Ascending aorta (tissue), 2 donors: ENCODE measurements at regions not wholly inside any gene's neighbourhood (a gene's known extent, or its start where the extent isn't known, plus 50 kb on each side); places are given as distances from the start of the nearest gene placed in this dataset.

Experiments
- DNase-seq, 2 donors: peaks; one replicate each; pipeline ENCODE4 v3.0.0-alpha.2; 2019; ENCODE audit warnings: low spot score in 2 of 2
- H3K27ac ChIP-seq, 2 donors: fragments of 200-600 bp; sonication (generic); one replicate each; pipeline ENCODE4 v1.5.1; 2016 to 2017; ENCODE audit warnings: mild to moderate bottlenecking in 1 of 2
- H3K27me3 ChIP-seq: fragments of 200-600 bp; sonication (generic); one replicate; pipeline ENCODE4 v1.5.1; 2017
- H3K36me3 ChIP-seq, 2 donors: fragments of 200-600 bp; sonication (generic); one replicate each; pipeline ENCODE4 v1.5.1; 2016
- H3K4me1 ChIP-seq, 2 donors: fragments of 200-600 bp; sonication (generic); one replicate each; pipeline ENCODE4 v1.5.1; 2016 to 2017; ENCODE audit warnings: mild to moderate bottlenecking in 1 of 2
- H3K4me3 ChIP-seq, 2 donors: fragments of 200-600 bp; sonication (generic); one replicate each; pipeline ENCODE4 v1.5.1; 2016 to 2017; ENCODE audit warnings: mild to moderate bottlenecking in 1 of 2
- H3K9me3 ChIP-seq, 2 donors: fragments of 200-600 bp; sonication (generic); one replicate each; pipeline ENCODE4 v1.5.1; 2016
- CTCF ChIP-seq, 3 experiments: fragments of 200-600 bp in 2 of 3; fragments of 450-650 bp in 1 of 3; sonication (generic) in 2 of 3; IDR thresholded peaks; one replicate each; pipeline ENCODE4 v1.5.1; 2016 to 2019; ENCODE audit warnings: antibody characterized with exemption in 3 of 3, mild to moderate bottlenecking in 1 of 3, moderate library complexity in 1 of 3
- intact Hi-C: fragments of 100-400 bp; cut with DNase I; formaldehyde crosslinking; loops from one replicate; pipeline ENCODE4 v1.15.1; 2023

GRCh38 chr9:26358836-26359235 is 533.8 kb downstream of the CAAP1 start:
- Histone ChIP-seq H3K9me3 (no peaks in the 10 kb centered on the region), H3K4me1 (no peaks in the 10 kb centered on the region), H3K4me3 (no peak overlapping the region), H3K36me3 (no peaks in the 10 kb centered on the region), H3K27ac (no peak overlapping the region), H3K27me3 (no peaks in the 10 kb centered on the region)
- no peak for DNase-seq
- intact Hi-C loops: no loop called here
- no peak for TF ChIP-seq CTCF (IDR thresholded peaks at IDR 0.05)

- intact Hi-C loops: no loop called here
These were observed 534.7 kb downstream of the CAAP1 start for GRCh38 chr9:26357803-26358344.

GRCh38 chr9:26356491-26356890 is 536.1 kb downstream of the CAAP1 start:
- intact Hi-C loops: no loop called here
- Histone ChIP-seq H3K27ac (no peak overlapping the region), H3K36me3 (no peaks in the 10 kb centered on the region), H3K9me3 (no peaks in the 10 kb centered on the region), H3K4me3 (no peak overlapping the region), H3K27me3 (no peaks in the 10 kb centered on the region), H3K4me1 (no peaks in the 10 kb centered on the region)
- no peak for DNase-seq
- no peak for TF ChIP-seq CTCF (IDR thresholded peaks at IDR 0.05)

More at GRCh38 chr9:26357803-26358344, 534.7 kb downstream of the CAAP1 start:
- Histone ChIP-seq H3K4me3 (no peak overlapping the region), H3K27me3 (no peaks in the 10 kb centered on the region), H3K36me3 (no peaks in the 10 kb centered on the region), H3K4me1 (no peaks in the 10 kb centered on the region), H3K27ac (no peak overlapping the region), H3K9me3 (no peaks in the 10 kb centered on the region)
- no peak for DNase-seq
- no peak for TF ChIP-seq CTCF (IDR thresholded peaks at IDR 0.05)

- no peak for TF ChIP-seq CTCF (IDR thresholded peaks at IDR 0.05)
- H3K9me3 ChIP-seq: peaks cover 0 to 16% of the 10 kb centered on the region in 2 donors
- H3K4me1 ChIP-seq: no peaks in the 10 kb centered on the region
- intact Hi-C loops: no loop called here
- H3K27ac ChIP-seq: no peak overlapping the region
- H3K27me3 ChIP-seq: no peaks in the 10 kb centered on the region
- no peaks in the 10 kb centered on the region for H3K36me3 ChIP-seq
- no peak overlapping the region for H3K4me3 ChIP-seq
- no peak for DNase-seq
These were observed 545.6 kb downstream of the CAAP1 start for GRCh38 chr9:26346942-26347477.

- H3K27me3 ChIP-seq: no peaks in the 10 kb centered on the region
- no peak for TF ChIP-seq CTCF (IDR thresholded peaks at IDR 0.05)
- H3K36me3 ChIP-seq: no peaks in the 10 kb centered on the region
- intact Hi-C loops: no loop called here
- H3K9me3 ChIP-seq: peaks cover 0 to 16% of the 10 kb centered on the region in 2 donors
- H3K4me3 ChIP-seq: no peak overlapping the region
- H3K4me1 ChIP-seq: no peaks in the 10 kb centered on the region
- no peak overlapping the region for H3K27ac ChIP-seq
- no peak for DNase-seq
These were observed 551.1 kb downstream of the CAAP1 start for GRCh38 chr9:26341545-26341944.

- Histone ChIP-seq H3K27ac (no peak overlapping the region), H3K4me3 (no peak overlapping the region), H3K4me1 (no peaks in the 10 kb centered on the region), H3K9me3 (peaks cover 0 to 13% of the 10 kb centered on the region in 2 donors), H3K27me3 (no peaks in the 10 kb centered on the region), H3K36me3 (no peaks in the 10 kb centered on the region)
- DNase-seq: no peak
- intact Hi-C loops: no loop called here
- no peak for TF ChIP-seq CTCF (IDR thresholded peaks at IDR 0.05)
These were observed 552.8 kb downstream of the CAAP1 start for GRCh38 chr9:26339796-26340195.
